SKM-1 treated with dmso at 0.1 percent for 144 hours (cell line): ENCODE measurements at regions not wholly inside any gene's neighbourhood (a gene's known extent, or its start where the extent isn't known, plus 50 kb on each side); places are given as distances from the start of the nearest gene placed in this dataset.
"Not testable (repeated sequence)": the region's sequence is repeated elsewhere in the genome, so short reads cannot be mapped to it uniquely, and the experiment has no call there.

ENCODE experiments used
- DNase-seq: peaks from one replicate; lab custom pipeline; 2025; ENCODE audit not compliant: unreplicated experiment; lab: John Stamatoyannopoulos, UW

- no peak for DNase-seq
These were observed 53.3 kb upstream of the CYLC2 start for GRCh38 chr9:102941868-102942267.

GRCh38 chr9:102922526-102922925 is 72.6 kb upstream of the CYLC2 start:
- DNase-seq, result no peak

GRCh38 chr9:102911185-102911584 is 83.9 kb upstream of the CYLC2 start:
- peak; percentile 68 for DNase-seq

GRCh38 chr9:102905795-102906194 is 89.3 kb upstream of the CYLC2 start:
- not testable (repeated sequence) for DNase-seq

- DNase-seq, result no peak
These were observed 103.1 kb upstream of the CYLC2 start for GRCh38 chr9:102892025-102892424.

- DNase-seq, result not testable (repeated sequence)
These were observed 106.4 kb upstream of the CYLC2 start for GRCh38 chr9:102888747-102889146.

GRCh38 chr9:102875687-102876086 is 119.4 kb upstream of the CYLC2 start:
- no peak for DNase-seq

GRCh38 chr9:102867488-102867887 is 127.6 kb upstream of the CYLC2 start:
- DNase-seq, result no peak

- no peak for DNase-seq
These were observed 132.7 kb upstream of the CYLC2 start for GRCh38 chr9:102862478-102862877.

GRCh38 chr9:102855641-102856040 is 139.5 kb upstream of the CYLC2 start:
- no peak for DNase-seq

- no peak for DNase-seq
These were observed 149.2 kb upstream of the CYLC2 start for GRCh38 chr9:102845827-102846371.

GRCh38 chr9:102844716-102845115 is 150.4 kb upstream of the CYLC2 start:
- DNase-seq, result no peak

- no peak for DNase-seq
These were observed 152.7 kb upstream of the CYLC2 start for GRCh38 chr9:102842423-102842822.

- DNase-seq, result no peak
These were observed 153.8 kb upstream of the CYLC2 start for GRCh38 chr9:102841376-102841775.

GRCh38 chr9:102840335-102840734 is 154.8 kb upstream of the CYLC2 start:
- DNase-seq, result no peak

- no peak for DNase-seq
These were observed 162.3 kb upstream of the CYLC2 start for GRCh38 chr9:102832814-102833213.

GRCh38 chr9:102796244-102796643 is 198.9 kb upstream of the CYLC2 start:
- DNase-seq, result no peak

GRCh38 chr9:102795532-102795931 is 199.6 kb upstream of the CYLC2 start:
- DNase-seq, result no peak

GRCh38 chr9:102779356-102779755 is 215.8 kb upstream of the CYLC2 start:
- DNase-seq, result no peak

- DNase-seq, result no peak
These were observed 216.4 kb upstream of the CYLC2 start for GRCh38 chr9:102778746-102779145.

GRCh38 chr9:102770704-102771103 is 224.4 kb upstream of the CYLC2 start:
- no peak for DNase-seq

GRCh38 chr9:102769307-102769706 is 225.8 kb upstream of the CYLC2 start:
- no peak for DNase-seq

- DNase-seq, result no peak
These were observed 227.1 kb upstream of the CYLC2 start for GRCh38 chr9:102768002-102768401.

- no peak for DNase-seq
These were observed 228.1 kb upstream of the CYLC2 start for GRCh38 chr9:102767076-102767475.
